K562 (cell line): ENCODE measurements at regions not wholly inside any gene's neighbourhood (a gene's known extent, or its start where the extent isn't known, plus 50 kb on each side); places are given as distances from the start of the nearest gene placed in this dataset.

Experiments
- ATAC-seq: fragments of 200-7000 bp; cut with Tn5 transposase; 3 replicates; pipeline ENCODE4 v1.9.1; 2020; ENCODE audit warnings: moderate library complexity
- BruUV-seq: library from RNA; stranded (reverse); fragments of 400-500 nt; replicated peaks from 2 replicates; lab custom pipeline; 2021; lab: Mats Ljungman, UMichigan
- CTCF ChIA-PET: fragments of 300-600 bp; formaldehyde crosslinking; extraction: SDS; loops from one replicate; lab custom pipeline; 2021; ENCODE audit warnings: low intra/inter-chr PET ratio; lab: Yijun Ruan, JAX
- POLR2A ChIA-PET: fragments of 300-600, 350-650 bp; sonication (Branson Sonifier 250); formaldehyde crosslinking; extraction: SDS; loops from one replicate; lab custom pipeline; 2021; ENCODE audit warnings: antibody characterized with exemption, inconsistent platforms; lab: Yijun Ruan, JAX
- DNase-seq, 4 experiments: peaks; one replicate each; pipeline versions ENCODE4 v3.0.0 to v3.0.0-alpha.2; 2011 to 2018; ENCODE audit warnings: low spot score in 3 of 4, mixed read lengths in 3 of 4; ENCODE audit errors: extremely low read depth in 1 of 4
- FAIRE-seq: peaks from 2 replicates; lab custom pipeline; 2011; peaks lifted over from hg19 to GRCh38; lab: Jason Lieb, UNC
- H2AFZ ChIP-seq: 2 replicates; pipeline ENCODE4 v1.6.0; 2011; ENCODE audit warnings: low read depth, low read length, control low read depth, inconsistent platforms
- H3K27ac ChIP-seq: fragments of 200-600 bp; 3 replicates; pipeline ENCODE4 v1.8.0; 2011; ENCODE audit warnings: low read depth, mild to moderate bottlenecking, control low read depth, inconsistent platforms, low read length, moderate library complexity, mixed read lengths; ENCODE audit errors: extremely low read depth
- H3K27me3 ChIP-seq, 2 experiments: fragments of 300-600 bp in 1 of 2; 2 replicates in 1 of 2; 3 replicates in 1 of 2; pipeline versions ENCODE4 v1.6.0 to v1.8.0; 2011; ENCODE audit warnings: inconsistent platforms in 2 of 2, low read length in 2 of 2, mild to moderate bottlenecking in 1 of 2, mixed read lengths in 1 of 2, moderate library complexity in 1 of 2; ENCODE audit not compliant: control insufficient read depth in 2 of 2, insufficient read depth in 2 of 2
- H3K36me3 ChIP-seq: fragments of 300-600 bp; 3 replicates; pipeline ENCODE4 v1.8.0; 2011; ENCODE audit warnings: mild to moderate bottlenecking, low read length, inconsistent platforms; ENCODE audit not compliant: control insufficient read depth, insufficient read depth
- H3K4me1 ChIP-seq, 2 experiments: fragments of 200-600 bp in 1 of 2; replicated peaks in 1 of 2; 2 replicates in 1 of 2; 3 replicates in 1 of 2; pipeline versions ENCODE4 v1.5.1 to v1.8.0; 2011; ENCODE audit warnings: inconsistent platforms in 2 of 2, low read length in 2 of 2, mild to moderate bottlenecking in 1 of 2, mixed read lengths in 1 of 2, moderate library complexity in 1 of 2; ENCODE audit not compliant: control insufficient read depth in 2 of 2, insufficient read depth in 2 of 2
- H3K4me2 ChIP-seq: 2 replicates; pipeline ENCODE4 v1.6.1; 2011; ENCODE audit warnings: low read length, control low read depth, inconsistent platforms, mixed read lengths; ENCODE audit not compliant: insufficient read depth
- H3K4me3 ChIP-seq: fragments of 200-600 bp; sonication (generic), shearing (Covaris generic); 2 replicates; pipeline ENCODE4 v1.5.1; 2016; ENCODE audit warnings: control low read depth, inconsistent platforms
- H3K79me2 ChIP-seq: fragments of 200-600 bp; 3 replicates; pipeline ENCODE4 v1.8.0; 2011; ENCODE audit warnings: low read length, inconsistent platforms; ENCODE audit not compliant: control insufficient read depth, insufficient read depth
- H3K9ac ChIP-seq, 2 experiments: 2 replicates each; pipeline versions ENCODE4 v1.6.0 to v1.6.1; 2011; ENCODE audit warnings: low read depth in 2 of 2, low read length in 2 of 2, control low read depth in 1 of 2, inconsistent platforms in 1 of 2, mild to moderate bottlenecking in 1 of 2, mixed read lengths in 1 of 2; ENCODE audit not compliant: insufficient read depth in 1 of 2
- H3K9me1 ChIP-seq: one replicate; pipeline ENCODE4 v1.6.0; 2011; ENCODE audit warnings: inconsistent platforms, mild to moderate bottlenecking, low read length, moderate library complexity; ENCODE audit not compliant: control insufficient read depth, insufficient read depth
- H3K9me3 ChIP-seq: replicated peaks from 2 replicates; pipeline ENCODE4 v1.5.1; 2011; ENCODE audit warnings: low read depth, low read length, inconsistent platforms; ENCODE audit not compliant: control insufficient read depth, insufficient read depth
- H4K20me1 ChIP-seq: replicated peaks from 2 replicates; pipeline ENCODE4 v1.6.1; 2011; ENCODE audit warnings: low read length, inconsistent platforms, mixed read lengths; ENCODE audit not compliant: control insufficient read depth, insufficient read depth
- C11orf30 ChIP-seq: fragments of 450-650 bp; IDR thresholded peaks from 2 replicates; pipeline ENCODE4 v1.6.1; 2016; ENCODE audit warnings: low read depth, mild to moderate bottlenecking
- MAFF ChIP-seq: IDR thresholded peaks from 2 replicates; pipeline ENCODE4 v1.6.1; 2012; ENCODE audit warnings: low read length, improper control_type of control experiment
- MAFG ChIP-seq: fragments of 450-650 bp; conservative IDR thresholded peaks from 2 replicates; pipeline ENCODE4 v1.6.1; 2016; ENCODE audit warnings: missing genetic modification characterization, missing compliant biosample characterization
- RBM15 ChIP-seq: fragments of 200-400 bp; formaldehyde crosslinking; IDR thresholded peaks from 2 replicates; pipeline ENCODE4 v1.6.1; 2018; ENCODE audit warnings: mild to moderate bottlenecking, low read length, moderate library complexity; ENCODE audit not compliant: insufficient read depth
- SAFB ChIP-seq: fragments of 200-400 bp; formaldehyde crosslinking; IDR thresholded peaks from 2 replicates; pipeline ENCODE4 v1.6.1; 2017; ENCODE audit warnings: low read depth, low read length, borderline replicate concordance
- SAP30 ChIP-seq: fragments of 200-600 bp; sonication (generic); IDR thresholded peaks from 2 replicates; pipeline ENCODE4 v1.6.1; 2012; ENCODE audit warnings: borderline replicate concordance, low read depth, mild to moderate bottlenecking, moderate library complexity, low read length, control low read depth, inconsistent platforms; ENCODE audit not compliant: insufficient read depth, poor library complexity, severe bottlenecking
- ZNF316 ChIP-seq: fragments of 450-650 bp; IDR thresholded peaks from 2 replicates; pipeline ENCODE4 v1.6.1; 2016
- WGBS: fragments of 100-300 bp; shearing (Covaris generic); methylation state at CpG from one replicate; pipeline ENCODE4 v1.1.6; 2016; ENCODE audit warnings: low coverage, mixed read lengths; ENCODE audit not compliant: insufficient coverage; ENCODE audit errors: missing lambda C conversion rate; 5-methylcytosine and 5-hydroxymethylcytosine counted together
- in situ Hi-C: fragments of 300-500 bp; cut with MboI; formaldehyde crosslinking; loops from 4 replicates; pipeline ENCODE4 v1.15.0; 2018; ENCODE audit warnings: inconsistent platforms, mixed read lengths
- intact Hi-C: fragments of 100-400 bp; cut with micrococcal nuclease; formaldehyde crosslinking; loops from 2 replicates; pipeline ENCODE4 v1.14.2; 2022
- TF ChIP-seq, protein P1 (sequence below): sonication (generic); formaldehyde crosslinking; IDR thresholded peaks from 2 replicates; pipeline ENCODE4 v1.8.1; 2022; ENCODE audit warnings: missing genetic modification reagents
- TF ChIP-seq, protein P2 (sequence below): sonication (generic); formaldehyde crosslinking; IDR thresholded peaks from 2 replicates; pipeline ENCODE4 v1.8.0; 2023; ENCODE audit warnings: mild to moderate bottlenecking, missing genetic modification reagents

DNA sequence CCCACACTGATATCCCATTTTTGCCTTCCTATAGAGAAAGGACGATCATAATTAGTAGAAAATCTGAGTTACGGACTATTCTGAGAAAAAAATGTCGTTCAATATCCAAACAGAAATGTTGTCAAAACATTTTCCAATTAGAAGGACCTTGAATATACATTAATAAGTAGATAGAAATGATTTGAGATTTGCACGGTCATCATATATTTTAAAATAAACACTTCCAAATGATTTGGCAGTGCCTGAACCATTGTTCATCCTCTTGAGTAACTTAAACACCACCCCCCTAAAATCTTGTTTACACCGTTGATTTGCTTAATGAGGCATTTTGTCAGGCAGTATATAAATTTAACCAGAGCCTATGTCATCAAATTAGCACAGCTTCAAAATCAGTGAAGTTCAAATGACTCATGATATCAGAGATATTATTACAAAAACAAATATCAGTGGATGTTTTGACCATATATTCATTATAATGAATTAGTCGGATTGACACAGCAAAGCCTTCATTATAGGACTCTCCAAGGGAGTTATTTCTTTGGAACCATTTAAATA, 105.0 kb downstream of the ACTL7B start:
- Histone ChIP-seq H3K4me2 (no peak overlapping the region), H3K9ac (no peak overlapping the region), H3K9me1 (no peaks in the 10 kb centered on the region), H3K27me3 (peaks cover 0 to 4% of the 10 kb centered on the region in 2 experiments; a peak in 2 of 5 replicates), H3K9me3 (no peaks in the 10 kb centered on the region), H3K4me1 (no peaks in the 10 kb centered on the region), H3K4me3 (no peak overlapping the region), H4K20me1 (no peaks in the 10 kb centered on the region), H3K79me2 (no peaks in the 10 kb centered on the region), H3K36me3 (no peaks in the 10 kb centered on the region), H2AFZ (no peak overlapping the region), H3K27ac (no peak overlapping the region)
- CTCF ChIA-PET = no interaction called here
- ATAC-seq (no peak), FAIRE-seq (no peak), DNase-seq (no peak)
- no TSS peak for BruUV-seq
- intact Hi-C loops = no loop called here
- POLR2A ChIA-PET = no interaction called here
- in situ Hi-C loops = no loop called here
- TF ChIP-seq MAFG (tag) (peak; percentile 41), C11orf30 (peak; percentile 36; the same call in 1 of the 2 replicates), MAFF (peak; percentile 48; the same call in 1 of the 2 replicates), ZNF316 (peak; percentile 75)
- TF ChIP-seq, protein P1, sequence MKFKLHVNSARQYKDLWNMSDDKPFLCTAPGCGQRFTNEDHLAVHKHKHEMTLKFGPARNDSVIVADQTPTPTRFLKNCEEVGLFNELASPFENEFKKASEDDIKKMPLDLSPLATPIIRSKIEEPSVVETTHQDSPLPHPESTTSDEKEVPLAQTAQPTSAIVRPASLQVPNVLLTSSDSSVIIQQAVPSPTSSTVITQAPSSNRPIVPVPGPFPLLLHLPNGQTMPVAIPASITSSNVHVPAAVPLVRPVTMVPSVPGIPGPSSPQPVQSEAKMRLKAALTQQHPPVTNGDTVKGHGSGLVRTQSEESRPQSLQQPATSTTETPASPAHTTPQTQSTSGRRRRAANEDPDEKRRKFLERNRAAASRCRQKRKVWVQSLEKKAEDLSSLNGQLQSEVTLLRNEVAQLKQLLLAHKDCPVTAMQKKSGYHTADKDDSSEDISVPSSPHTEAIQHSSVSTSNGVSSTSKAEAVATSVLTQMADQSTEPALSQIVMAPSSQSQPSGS = no peak
- WGBS = 0% methylated on average over 6 of the region's 6 CpGs

DNA sequence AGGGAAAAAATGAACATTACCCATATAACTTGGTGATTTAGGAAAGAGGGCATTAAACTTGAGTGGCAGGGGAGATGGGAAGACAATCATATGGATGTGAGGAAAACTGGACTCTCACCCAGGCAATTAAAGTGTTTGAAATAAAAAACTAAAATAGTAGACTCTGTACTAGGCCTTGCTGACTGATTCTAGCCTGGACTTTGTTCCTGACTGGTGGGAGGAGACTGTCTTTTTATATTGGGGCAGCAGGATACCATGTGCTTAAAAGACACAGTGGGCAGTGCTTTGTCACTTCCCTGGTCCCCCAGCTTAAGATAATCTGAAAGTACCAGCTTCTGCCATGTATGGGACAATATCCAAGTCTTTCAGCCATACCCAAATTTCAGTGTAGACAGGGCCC, 107.0 kb downstream of the ACTL7B start:
- no peak overlapping the region for H3K4me3 ChIP-seq
- H3K79me2 ChIP-seq = no peaks in the 10 kb centered on the region
- no peaks in the 10 kb centered on the region for H3K9me3 ChIP-seq
- H2AFZ ChIP-seq = no peak overlapping the region
- H3K4me2 ChIP-seq = no peak overlapping the region
- intact Hi-C loops (no loop called here), in situ Hi-C loops (no loop called here)
- no peaks in the 10 kb centered on the region for H3K36me3 ChIP-seq
- ATAC-seq (no peak), FAIRE-seq (no peak), DNase-seq (no peak)
- POLR2A ChIA-PET = no interaction called here
- no peaks in the 10 kb centered on the region for H3K4me1 ChIP-seq
- BruUV-seq = no TSS peak
- H4K20me1 ChIP-seq = no peaks in the 10 kb centered on the region
- H3K9ac ChIP-seq = no peak overlapping the region
- TF ChIP-seq, protein P2, sequence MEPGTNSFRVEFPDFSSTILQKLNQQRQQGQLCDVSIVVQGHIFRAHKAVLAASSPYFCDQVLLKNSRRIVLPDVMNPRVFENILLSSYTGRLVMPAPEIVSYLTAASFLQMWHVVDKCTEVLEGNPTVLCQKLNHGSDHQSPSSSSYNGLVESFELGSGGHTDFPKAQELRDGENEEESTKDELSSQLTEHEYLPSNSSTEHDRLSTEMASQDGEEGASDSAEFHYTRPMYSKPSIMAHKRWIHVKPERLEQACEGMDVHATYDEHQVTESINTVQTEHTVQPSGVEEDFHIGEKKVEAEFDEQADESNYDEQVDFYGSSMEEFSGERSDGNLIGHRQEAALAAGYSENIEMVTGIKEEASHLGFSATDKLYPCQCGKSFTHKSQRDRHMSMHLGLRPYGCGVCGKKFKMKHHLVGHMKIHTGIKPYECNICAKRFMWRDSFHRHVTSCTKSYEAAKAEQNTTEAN (CRISPR knock-in tag) = no peak
- TF ChIP-seq SAFB = no peak
- no peak for TF ChIP-seq SAP30
- TF ChIP-seq RBM15 = no peak
- H3K9me1 ChIP-seq = no peaks in the 10 kb centered on the region
- H3K27ac ChIP-seq = no peak overlapping the region
- H3K27me3 ChIP-seq = peaks cover 0 to 8% of the 10 kb centered on the region in 2 experiments; a peak in 2 of 5 replicates
- CTCF ChIA-PET = no interaction called here
